NCI-H510A treated with DMSO at 0.1 percent for 48 hours (cell line): ENCODE measurements at regions not wholly inside any gene's neighbourhood (a gene's known extent, or its start where the extent isn't known, plus 50 kb on each side); places are given as distances from the start of the nearest gene placed in this dataset.

Experiments used
- DNase-seq: peaks from one replicate; lab custom pipeline; 2025; lab: John Stamatoyannopoulos, UW

GRCh38 chr9:19511694-19512093 lies 102.9 kb downstream of the ACER2 start:
- no peak for DNase-seq

GRCh38 chr9:19510907-19511306 lies 102.1 kb downstream of the ACER2 start:
- no peak for DNase-seq
